Neural cell (in vitro differentiated cells): ENCODE measurements at regions not wholly inside any gene's neighbourhood (a gene's known extent, or its start where the extent isn't known, plus 50 kb on each side); places are given as distances from the start of the nearest gene placed in this dataset.

Experiments
- H2AFZ ChIP-seq: fragments of 200-600, 300-800 bp; sonication (generic), shearing (Covaris generic); 2 replicates; pipeline ENCODE4 v1.6.0; 2014; ENCODE audit warnings: low read depth, mild to moderate bottlenecking, antibody characterized with exemption, low read length, moderate library complexity
- H3F3A ChIP-seq: fragments of 200-600 bp; shearing (Covaris generic); 2 replicates; pipeline ENCODE4 v1.6.1; 2016; ENCODE audit warnings: mild to moderate bottlenecking, moderate library complexity, mixed read lengths, antibody characterized with exemption, low read length; ENCODE audit not compliant: insufficient read depth, poor library complexity, severe bottlenecking
- H3K27ac ChIP-seq: fragments of 200-600, 300-800 bp; sonication (generic), shearing (Covaris generic); 2 replicates; pipeline ENCODE4 v1.5.1; 2014; ENCODE audit warnings: mild to moderate bottlenecking, low read length, moderate library complexity
- H3K27me3 ChIP-seq: fragments of 300-800, 200-600 bp; sonication (generic), shearing (Covaris generic); 2 replicates; pipeline ENCODE4 v1.6.0; 2014; ENCODE audit warnings: mild to moderate bottlenecking, low read depth, low read length, moderate library complexity; ENCODE audit not compliant: insufficient read depth
- H3K36me3 ChIP-seq: fragments of 300-800, 200-600 bp; sonication (generic), shearing (Covaris generic); 2 replicates; pipeline ENCODE4 v1.5.1; 2014; ENCODE audit warnings: mild to moderate bottlenecking, antibody characterized with exemption, low read length, moderate library complexity; ENCODE audit not compliant: insufficient read depth
- H3K4me2 ChIP-seq: fragments of 300-800, 200-600 bp; sonication (generic), shearing (Covaris generic); 2 replicates; pipeline ENCODE4 v1.6.0; 2014; ENCODE audit warnings: mild to moderate bottlenecking, low read length
- H3K4me3 ChIP-seq: fragments of 300-800, 200-600 bp; sonication (generic), shearing (Covaris generic); 2 replicates; pipeline ENCODE4 v1.5.1; 2014; ENCODE audit warnings: mild to moderate bottlenecking, low read length, moderate library complexity
- H3K79me2 ChIP-seq: fragments of 200-600 bp; shearing (Covaris generic); replicated peaks from 2 replicates; pipeline ENCODE4 v1.6.0; 2014; ENCODE audit warnings: mild to moderate bottlenecking, low read length, moderate library complexity; ENCODE audit not compliant: insufficient read depth
- H3K9ac ChIP-seq: fragments of 300-800, 200-600 bp; sonication (generic), shearing (Covaris generic); 2 replicates; pipeline ENCODE4 v1.6.1; 2016; ENCODE audit warnings: mild to moderate bottlenecking, low read length, mixed read lengths
- H3K9me2 ChIP-seq: fragments of 200-600 bp; shearing (Covaris generic); 2 replicates; pipeline ENCODE4 v1.6.1; 2016; ENCODE audit warnings: mild to moderate bottlenecking, low read length, mixed read lengths; ENCODE audit not compliant: insufficient read depth
- H3K9me3 ChIP-seq: fragments of 200-600, 300-800 bp; sonication (generic), shearing (Covaris generic); 2 replicates; pipeline ENCODE4 v1.6.1; 2016; ENCODE audit warnings: mild to moderate bottlenecking, mixed run types, low read length, moderate library complexity, mixed read lengths
- H4K20me1 ChIP-seq: fragments of 200-600 bp; shearing (Covaris generic); 2 replicates; pipeline ENCODE4 v1.6.1; 2016; ENCODE audit warnings: mild to moderate bottlenecking, mixed run types; ENCODE audit not compliant: insufficient read depth
- CTCF ChIP-seq: fragments of 450-650 bp; IDR thresholded peaks from 2 replicates; pipeline ENCODE4 v1.5.1; 2014; ENCODE audit warnings: antibody characterized with exemption, mild to moderate bottlenecking, moderate library complexity; ENCODE audit not compliant: poor library complexity, severe bottlenecking
- EP300 ChIP-seq: fragments of 450-650 bp; conservative IDR thresholded peaks from 2 replicates; pipeline ENCODE4 v1.6.1; 2014; ENCODE audit warnings: antibody characterized with exemption, mild to moderate bottlenecking, moderate library complexity; ENCODE audit not compliant: poor library complexity, severe bottlenecking
- EZH2 ChIP-seq: fragments of 200-600, 300-800 bp; shearing (Covaris generic), sonication (generic); IDR thresholded peaks from 2 replicates; pipeline ENCODE4 v1.6.1; 2014; ENCODE audit warnings: antibody characterized with exemption, low read length, borderline replicate concordance, mild to moderate bottlenecking; ENCODE audit not compliant: insufficient read depth, poor library complexity, severe bottlenecking
- MXI1 ChIP-seq: fragments of 450-650 bp; conservative IDR thresholded peaks from 2 replicates; pipeline ENCODE4 v1.6.1; 2014; ENCODE audit warnings: antibody characterized with exemption, mild to moderate bottlenecking; ENCODE audit not compliant: poor library complexity, severe bottlenecking
- POLR2AphosphoS5 ChIP-seq: IDR thresholded peaks from 2 replicates; pipeline ENCODE4 v1.6.1; 2012
- RAD21 ChIP-seq: fragments of 450-650 bp; conservative IDR thresholded peaks from 2 replicates; pipeline ENCODE4 v1.6.1; 2014; ENCODE audit warnings: antibody characterized with exemption, mild to moderate bottlenecking, moderate library complexity
- REST ChIP-seq: IDR thresholded peaks from 2 replicates; pipeline ENCODE4 v1.6.1; 2012; ENCODE audit warnings: borderline replicate concordance
- SMC3 ChIP-seq: fragments of 450-650 bp; conservative IDR thresholded peaks from 2 replicates; pipeline ENCODE4 v1.6.1; 2014; ENCODE audit warnings: antibody characterized with exemption, mild to moderate bottlenecking, moderate library complexity; ENCODE audit not compliant: poor library complexity
- TAF1 ChIP-seq: IDR thresholded peaks from 2 replicates; pipeline ENCODE4 v1.6.1; 2012; ENCODE audit warnings: low read depth

- H2AFZ ChIP-seq: no peak overlapping the region
- no peaks in the 10 kb centered on the region for H3K9me3 ChIP-seq
- H3K36me3 ChIP-seq: no peaks in the 10 kb centered on the region
- no peak overlapping the region for H3K9ac ChIP-seq
- TF ChIP-seq REST (no peak), SMC3 (no peak), CTCF (no peak), RAD21 (no peak), EZH2 (no peak), MXI1 (no peak)
- no peaks in the 10 kb centered on the region for H3F3A ChIP-seq
- no peak overlapping the region for H3K27ac ChIP-seq
- no peak overlapping the region for H3K4me2 ChIP-seq
- no peaks in the 10 kb centered on the region for H3K9me2 ChIP-seq
- no peak overlapping the region for H3K4me3 ChIP-seq
- H4K20me1 ChIP-seq: no peaks in the 10 kb centered on the region
- no peaks in the 10 kb centered on the region for H3K27me3 ChIP-seq
- H3K79me2 ChIP-seq: no peaks in the 10 kb centered on the region
Measured at GRCh38 chr9:32264170-32264864, 120.1 kb upstream of the ACO1 start.

- Histone ChIP-seq H3K27me3 (no peaks in the 10 kb centered on the region), H3K9me3 (no peaks in the 10 kb centered on the region), H3K36me3 (no peaks in the 10 kb centered on the region), H3K79me2 (no peaks in the 10 kb centered on the region), H2AFZ (no peak overlapping the region), H4K20me1 (no peaks in the 10 kb centered on the region), H3K9me2 (no peaks in the 10 kb centered on the region), H3K4me2 (no peak overlapping the region), H3K27ac (no peak overlapping the region), H3K4me3 (no peak overlapping the region), H3F3A (no peaks in the 10 kb centered on the region), H3K9ac (no peak overlapping the region)
- TF ChIP-seq CTCF: no peak
- no peak for TF ChIP-seq SMC3
- TF ChIP-seq EP300: no peak
- no peak for TF ChIP-seq POLR2AphosphoS5
- no peak for TF ChIP-seq REST
- TF ChIP-seq EZH2: no peak
- TF ChIP-seq RAD21: no peak
- no peak for TF ChIP-seq TAF1
- TF ChIP-seq MXI1: no peak
Measured at GRCh38 chr9:32265037-32265436, 119.4 kb upstream of the ACO1 start.
